ENCODE measurements at regions not wholly inside any gene's neighbourhood (a gene's known extent, or its start where the extent isn't known, plus 50 kb on each side); places are given as distances from the start of the nearest gene placed in this dataset.

GRCh38 chr7:88597941-88598425 is 161.5 kb upstream of the ZNF804B start:
- TF ChIP-seq EZH2phosphoT487 (IDR thresholded peaks at IDR 0.05; ENCODE audit: insufficient read depth, low read depth) (no peak), EZH2 (IDR thresholded peaks at IDR 0.05; ENCODE audit: insufficient read depth, poor library complexity, severe bottlenecking) (no peak)

Data from GM23248 (cell line).